ENCODE measurements at regions not wholly inside any gene's neighbourhood (a gene's known extent, or its start where the extent isn't known, plus 50 kb on each side); places are given as distances from the start of the nearest gene placed in this dataset.

GRCh38 chr17:27066315-27066714 lies 227.6 kb upstream of the WSB1 start:
- DNase-seq (ENCODE audit: low read depth): no peak
- TF ChIP-seq CTCF (IDR thresholded peaks at IDR 0.05; ENCODE audit: control insufficient read depth, extremely low read depth, insufficient read depth): no peak
- H3K4me3 ChIP-seq (ENCODE audit: low read depth, low read length): no peak overlapping the region

GRCh38 chr17:27069842-27070508 lies 223.9 kb upstream of the WSB1 start:
- no peak for TF ChIP-seq CTCF (IDR thresholded peaks at IDR 0.05; ENCODE audit: control insufficient read depth, extremely low read depth, insufficient read depth)
- no peak for DNase-seq (ENCODE audit: low read depth)
- H3K4me3 ChIP-seq (ENCODE audit: low read depth, low read length): no peak overlapping the region

DNA sequence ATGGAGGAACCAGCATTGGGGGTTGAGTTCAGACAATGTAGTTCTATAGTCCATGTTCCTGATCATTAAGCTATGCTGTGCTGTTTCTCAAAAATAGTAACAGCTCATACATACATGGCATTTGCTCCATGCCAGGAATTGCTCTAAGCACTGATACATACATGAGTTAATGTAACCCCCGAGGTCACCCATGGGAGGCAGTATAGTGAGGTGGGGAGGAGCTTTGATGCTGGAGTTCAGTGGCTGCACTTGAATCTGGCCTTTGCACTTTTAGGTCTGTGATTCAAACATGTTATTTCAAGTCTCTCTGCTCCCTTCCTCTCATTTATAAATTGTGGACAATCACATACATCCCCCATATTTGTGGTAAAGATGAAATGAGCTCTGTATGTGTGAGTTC lies 223.1 kb upstream of the WSB1 start:
- no peak for TF ChIP-seq CTCF (IDR thresholded peaks at IDR 0.05; ENCODE audit: control insufficient read depth, extremely low read depth, insufficient read depth)
- H3K4me3 ChIP-seq (ENCODE audit: low read depth, low read length): no peak overlapping the region
- DNase-seq (ENCODE audit: low read depth): no peak

- no peak for TF ChIP-seq CTCF (IDR thresholded peaks at IDR 0.05; ENCODE audit: control insufficient read depth, extremely low read depth, insufficient read depth)
- H3K4me3 ChIP-seq (ENCODE audit: low read depth, low read length): no peak overlapping the region
- DNase-seq (ENCODE audit: low read depth): no peak
These were observed 221.0 kb upstream of the WSB1 start for GRCh38 chr17:27072885-27073284.

- H3K4me3 ChIP-seq (ENCODE audit: low read depth, low read length): no peak overlapping the region
- no peak for DNase-seq (ENCODE audit: low read depth)
- TF ChIP-seq CTCF (IDR thresholded peaks at IDR 0.05; ENCODE audit: control insufficient read depth, extremely low read depth, insufficient read depth): no peak
These were observed 217.1 kb upstream of the WSB1 start for GRCh38 chr17:27076814-27077213.

GRCh38 chr17:27078296-27078695 lies 215.6 kb upstream of the WSB1 start:
- no peak overlapping the region for H3K4me3 ChIP-seq (ENCODE audit: low read depth, low read length)
- DNase-seq (ENCODE audit: low read depth): no peak
- no peak for TF ChIP-seq CTCF (IDR thresholded peaks at IDR 0.05; ENCODE audit: control insufficient read depth, extremely low read depth, insufficient read depth)

- DNase-seq (ENCODE audit: low read depth): no peak
- no peak overlapping the region for H3K4me3 ChIP-seq (ENCODE audit: low read depth, low read length)
- TF ChIP-seq CTCF (IDR thresholded peaks at IDR 0.05; ENCODE audit: control insufficient read depth, extremely low read depth, insufficient read depth): no peak
These were observed 214.3 kb upstream of the WSB1 start for GRCh38 chr17:27079660-27080059.
